Vagina (tissue), 2 donors: ENCODE measurements at regions not wholly inside any gene's neighbourhood (a gene's known extent, or its start where the extent isn't known, plus 50 kb on each side); places are given as distances from the start of the nearest gene placed in this dataset.

Experiments used
- DNase-seq, 2 donors: peaks; one replicate each; pipeline ENCODE4 v3.0.0-alpha.2; 2017; ENCODE audit errors: extremely low spot score in 2 of 2
- H3K27ac ChIP-seq: fragments of 200-600 bp; sonication (generic); one replicate; pipeline ENCODE4 v1.5.1; 2019
- H3K27me3 ChIP-seq: fragments of 200-600 bp; sonication (generic); one replicate; pipeline ENCODE4 v1.5.1; 2019
- H3K36me3 ChIP-seq, 2 donors: fragments of 200-600 bp; sonication (generic); one replicate each; pipeline ENCODE4 v1.5.1; 2017 to 2019
- H3K4me1 ChIP-seq: fragments of 200-600 bp; sonication (generic); one replicate; pipeline ENCODE4 v1.5.1; 2019
- H3K4me3 ChIP-seq, 2 donors: fragments of 200-600 bp; sonication (generic); 1 replicate in 1 of 2; 2 replicates in 1 of 2; pipeline ENCODE4 v1.5.1; 2016 to 2019
- H3K9me3 ChIP-seq: fragments of 200-600 bp; sonication (generic); one replicate; pipeline ENCODE4 v1.5.1; 2019
- POLR2A ChIP-seq, 2 donors: fragments of 450-650 bp; IDR thresholded peaks; one replicate each; pipeline ENCODE4 v1.6.1; 2017; ENCODE audit warnings: antibody characterized with exemption in 2 of 2, mild to moderate bottlenecking in 2 of 2, moderate library complexity in 2 of 2
- POLR2AphosphoS5 ChIP-seq, 2 donors: sonication (generic); formaldehyde crosslinking; IDR thresholded peaks; one replicate each; pipeline ENCODE4 v1.9.0; 2017; ENCODE audit warnings: antibody characterized with exemption in 2 of 2, mild to moderate bottlenecking in 2 of 2, low read depth in 1 of 2; ENCODE audit not compliant: insufficient read depth in 1 of 2
- intact Hi-C: fragments of 100-400 bp; cut with DNase I; formaldehyde crosslinking; loops from one replicate; pipeline ENCODE4 v1.15.1; 2023
- TF ChIP-seq, protein P1 (sequence below), 3 experiments: fragments of 450-650 bp in 2 of 3; fragments of 200-600 bp in 1 of 3; sonication (generic) in 1 of 3; IDR thresholded peaks; one replicate each; pipeline ENCODE4 v1.5.1; 2017 to 2019; ENCODE audit warnings: antibody characterized with exemption in 3 of 3, mild to moderate bottlenecking in 2 of 3, moderate library complexity in 2 of 3

- Histone ChIP-seq H3K36me3 (no peaks in the 10 kb centered on the region), H3K27ac (peak overlapping the region; percentile 15), H3K27me3 (no peaks in the 10 kb centered on the region), H3K4me3 (no peak overlapping the region), H3K9me3 (no peaks in the 10 kb centered on the region), H3K4me1 (peaks cover 17% of the 10 kb centered on the region)
- TF ChIP-seq, protein P1, sequence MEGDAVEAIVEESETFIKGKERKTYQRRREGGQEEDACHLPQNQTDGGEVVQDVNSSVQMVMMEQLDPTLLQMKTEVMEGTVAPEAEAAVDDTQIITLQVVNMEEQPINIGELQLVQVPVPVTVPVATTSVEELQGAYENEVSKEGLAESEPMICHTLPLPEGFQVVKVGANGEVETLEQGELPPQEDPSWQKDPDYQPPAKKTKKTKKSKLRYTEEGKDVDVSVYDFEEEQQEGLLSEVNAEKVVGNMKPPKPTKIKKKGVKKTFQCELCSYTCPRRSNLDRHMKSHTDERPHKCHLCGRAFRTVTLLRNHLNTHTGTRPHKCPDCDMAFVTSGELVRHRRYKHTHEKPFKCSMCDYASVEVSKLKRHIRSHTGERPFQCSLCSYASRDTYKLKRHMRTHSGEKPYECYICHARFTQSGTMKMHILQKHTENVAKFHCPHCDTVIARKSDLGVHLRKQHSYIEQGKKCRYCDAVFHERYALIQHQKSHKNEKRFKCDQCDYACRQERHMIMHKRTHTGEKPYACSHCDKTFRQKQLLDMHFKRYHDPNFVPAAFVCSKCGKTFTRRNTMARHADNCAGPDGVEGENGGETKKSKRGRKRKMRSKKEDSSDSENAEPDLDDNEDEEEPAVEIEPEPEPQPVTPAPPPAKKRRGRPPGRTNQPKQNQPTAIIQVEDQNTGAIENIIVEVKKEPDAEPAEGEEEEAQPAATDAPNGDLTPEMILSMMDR (IDR thresholded peaks at IDR 0.05): no peak
- peak in 1 of 2 donors; percentile 53 for TF ChIP-seq POLR2AphosphoS5 (IDR thresholded peaks at IDR 0.05; ENCODE audit: insufficient read depth in 1 of 2, low read depth in 1 of 2)
- no peak for TF ChIP-seq POLR2A (IDR thresholded peaks at IDR 0.05)
- no peak for DNase-seq
- intact Hi-C loops: loop anchor here (5.0 kb wide), 1 partner anchor 187 kb away; no protein-coding TSS in a partner anchor
These were observed 174.6 kb upstream of the IL12B start for GRCh38 chr5:159504857-159505304.

GRCh38 chr5:159507055-159507454 is 176.8 kb upstream of the IL12B start:
- intact Hi-C loops: loop anchor here (5.0 kb wide), 1 partner anchor 185 kb away; no protein-coding TSS in a partner anchor
- Histone ChIP-seq H3K27ac (no peak overlapping the region), H3K27me3 (no peaks in the 10 kb centered on the region), H3K36me3 (no peaks in the 10 kb centered on the region), H3K9me3 (no peaks in the 10 kb centered on the region), H3K4me3 (no peak overlapping the region), H3K4me1 (peaks cover 29% of the 10 kb centered on the region)
- TF ChIP-seq, protein P1 (IDR thresholded peaks at IDR 0.05): no peak
- TF ChIP-seq POLR2A (IDR thresholded peaks at IDR 0.05) (no peak), POLR2AphosphoS5 (IDR thresholded peaks at IDR 0.05; ENCODE audit: insufficient read depth in 1 of 2, low read depth in 1 of 2) (no peak)
- DNase-seq: no peak

- Histone ChIP-seq H3K4me3 (no peak overlapping the region), H3K4me1 (peaks cover 29% of the 10 kb centered on the region), H3K9me3 (no peaks in the 10 kb centered on the region), H3K27me3 (no peaks in the 10 kb centered on the region), H3K36me3 (no peaks in the 10 kb centered on the region), H3K27ac (no peak overlapping the region)
- intact Hi-C loops: loop anchor here (5.0 kb wide), 1 partner anchor 185 kb away; no protein-coding TSS in a partner anchor
- TF ChIP-seq POLR2A (IDR thresholded peaks at IDR 0.05) (no peak), POLR2AphosphoS5 (IDR thresholded peaks at IDR 0.05; ENCODE audit: insufficient read depth in 1 of 2, low read depth in 1 of 2) (no peak)
- TF ChIP-seq, protein P1 (IDR thresholded peaks at IDR 0.05): no peak
- DNase-seq: no peak
These were observed 177.4 kb upstream of the IL12B start for GRCh38 chr5:159507661-159508060.

GRCh38 chr5:159508344-159508743 is 178.1 kb upstream of the IL12B start:
- H3K36me3 ChIP-seq: no peaks in the 10 kb centered on the region
- no peak overlapping the region for H3K27ac ChIP-seq
- no peaks in the 10 kb centered on the region for H3K27me3 ChIP-seq
- intact Hi-C loops: loop anchor here (5.0 kb wide), 1 partner anchor 184 kb away; no protein-coding TSS in a partner anchor
- TF ChIP-seq POLR2AphosphoS5 (IDR thresholded peaks at IDR 0.05; ENCODE audit: insufficient read depth in 1 of 2, low read depth in 1 of 2) (no peak), POLR2A (IDR thresholded peaks at IDR 0.05) (no peak)
- TF ChIP-seq, protein P1 (IDR thresholded peaks at IDR 0.05): no peak
- H3K9me3 ChIP-seq: no peaks in the 10 kb centered on the region
- no peak overlapping the region for H3K4me3 ChIP-seq
- peaks cover 29% of the 10 kb centered on the region for H3K4me1 ChIP-seq
- no peak for DNase-seq

- no peak for DNase-seq
- no peak overlapping the region for H3K4me3 ChIP-seq
- intact Hi-C loops: loop anchor here (5.0 kb wide), 1 partner anchor 183 kb away; no protein-coding TSS in a partner anchor
- no peak overlapping the region for H3K27ac ChIP-seq
- H3K36me3 ChIP-seq: no peaks in the 10 kb centered on the region
- no peaks in the 10 kb centered on the region for H3K27me3 ChIP-seq
- no peak for TF ChIP-seq POLR2A (IDR thresholded peaks at IDR 0.05)
- no peak for TF ChIP-seq POLR2AphosphoS5 (IDR thresholded peaks at IDR 0.05; ENCODE audit: insufficient read depth in 1 of 2, low read depth in 1 of 2)
- TF ChIP-seq, protein P1 (IDR thresholded peaks at IDR 0.05): no peak
- no peaks in the 10 kb centered on the region for H3K9me3 ChIP-seq
- peaks cover 29% of the 10 kb centered on the region for H3K4me1 ChIP-seq
These were observed 178.8 kb upstream of the IL12B start for GRCh38 chr5:159509002-159509660.
